22Rv1 (cell line): ENCODE measurements at regions not wholly inside any gene's neighbourhood (a gene's known extent, or its start where the extent isn't known, plus 50 kb on each side); places are given as distances from the start of the nearest gene placed in this dataset.

Experiments
- CTCF ChIP-seq: fragments of 450-650 bp; IDR thresholded peaks from 2 replicates; pipeline ENCODE4 v1.5.1; 2017; ENCODE audit warnings: mild to moderate bottlenecking
- ZFX ChIP-seq: fragments of 450-650 bp; IDR thresholded peaks from 2 replicates; pipeline ENCODE4 v1.6.1; 2017; ENCODE audit warnings: antibody characterized with exemption, borderline replicate concordance

- TF ChIP-seq ZFX (no peak), CTCF (no peak)
Measured at GRCh38 chr9:18422296-18423036, 51.5 kb upstream of the ADAMTSL1 start.
